Vagina (tissue), 2 donors: ENCODE measurements at regions not wholly inside any gene's neighbourhood (a gene's known extent, or its start where the extent isn't known, plus 50 kb on each side); places are given as distances from the start of the nearest gene placed in this dataset.

Source experiments
- POLR2A ChIP-seq, 2 donors: fragments of 450-650 bp; IDR thresholded peaks; one replicate each; pipeline ENCODE4 v1.6.1; 2017; ENCODE audit warnings: antibody characterized with exemption in 2 of 2, mild to moderate bottlenecking in 2 of 2, moderate library complexity in 2 of 2
- POLR2AphosphoS5 ChIP-seq, 2 donors: sonication (generic); formaldehyde crosslinking; IDR thresholded peaks; one replicate each; pipeline ENCODE4 v1.9.0; 2017; ENCODE audit warnings: antibody characterized with exemption in 2 of 2, mild to moderate bottlenecking in 2 of 2, low read depth in 1 of 2; ENCODE audit not compliant: insufficient read depth in 1 of 2
- TF ChIP-seq, protein P1 (sequence below), 3 experiments: fragments of 450-650 bp in 2 of 3; fragments of 200-600 bp in 1 of 3; sonication (generic) in 1 of 3; IDR thresholded peaks; one replicate each; pipeline ENCODE4 v1.5.1; 2017 to 2019; ENCODE audit warnings: antibody characterized with exemption in 3 of 3, mild to moderate bottlenecking in 2 of 3, moderate library complexity in 2 of 3

DNA sequence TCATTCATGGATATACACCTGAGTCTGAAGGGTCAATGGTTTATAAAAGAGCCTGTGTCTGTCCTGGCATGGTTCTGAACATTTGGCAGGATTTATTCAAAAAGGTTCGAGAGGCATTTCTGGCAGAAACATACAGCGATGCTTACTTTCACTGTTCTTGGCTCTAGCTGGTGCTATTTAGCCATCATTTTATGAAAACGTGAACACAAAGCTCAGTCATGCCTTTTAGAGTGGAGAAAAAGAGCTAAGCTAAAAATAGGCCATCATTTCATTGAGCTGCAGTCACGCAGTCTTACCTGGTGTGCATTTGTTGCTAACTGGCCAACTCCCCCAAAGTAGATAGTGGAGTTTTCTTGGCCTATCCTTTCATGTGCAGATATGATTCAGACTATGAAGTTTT lies 1209.5 kb downstream of the SLC16A7 start:
- TF ChIP-seq, protein P1, sequence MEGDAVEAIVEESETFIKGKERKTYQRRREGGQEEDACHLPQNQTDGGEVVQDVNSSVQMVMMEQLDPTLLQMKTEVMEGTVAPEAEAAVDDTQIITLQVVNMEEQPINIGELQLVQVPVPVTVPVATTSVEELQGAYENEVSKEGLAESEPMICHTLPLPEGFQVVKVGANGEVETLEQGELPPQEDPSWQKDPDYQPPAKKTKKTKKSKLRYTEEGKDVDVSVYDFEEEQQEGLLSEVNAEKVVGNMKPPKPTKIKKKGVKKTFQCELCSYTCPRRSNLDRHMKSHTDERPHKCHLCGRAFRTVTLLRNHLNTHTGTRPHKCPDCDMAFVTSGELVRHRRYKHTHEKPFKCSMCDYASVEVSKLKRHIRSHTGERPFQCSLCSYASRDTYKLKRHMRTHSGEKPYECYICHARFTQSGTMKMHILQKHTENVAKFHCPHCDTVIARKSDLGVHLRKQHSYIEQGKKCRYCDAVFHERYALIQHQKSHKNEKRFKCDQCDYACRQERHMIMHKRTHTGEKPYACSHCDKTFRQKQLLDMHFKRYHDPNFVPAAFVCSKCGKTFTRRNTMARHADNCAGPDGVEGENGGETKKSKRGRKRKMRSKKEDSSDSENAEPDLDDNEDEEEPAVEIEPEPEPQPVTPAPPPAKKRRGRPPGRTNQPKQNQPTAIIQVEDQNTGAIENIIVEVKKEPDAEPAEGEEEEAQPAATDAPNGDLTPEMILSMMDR (IDR thresholded peaks at IDR 0.05) = no peak
- no peak for TF ChIP-seq POLR2A (IDR thresholded peaks at IDR 0.05)
- TF ChIP-seq POLR2AphosphoS5 (IDR thresholded peaks at IDR 0.05; ENCODE audit: insufficient read depth in 1 of 2, low read depth in 1 of 2) = no peak
